Testis (tissue), 2 donors: ENCODE measurements at regions not wholly inside any gene's neighbourhood (a gene's known extent, or its start where the extent isn't known, plus 50 kb on each side); places are given as distances from the start of the nearest gene placed in this dataset.

Source experiments
- DNase-seq: peaks from one replicate; pipeline ENCODE4 v3.0.0-alpha.2; 2019
- H3K27ac ChIP-seq, 2 donors: fragments of 200-600 bp; sonication (generic); one replicate each; pipeline ENCODE4 v1.5.1; 2019
- H3K27me3 ChIP-seq: fragments of 200-600 bp; sonication (generic); one replicate; pipeline ENCODE4 v1.5.1; 2019
- H3K36me3 ChIP-seq: fragments of 200-600 bp; sonication (generic); one replicate; pipeline ENCODE4 v1.5.1; 2017; ENCODE audit warnings: low read depth; ENCODE audit errors: missing control alignments
- H3K4me1 ChIP-seq: fragments of 200-600 bp; sonication (generic); one replicate; pipeline ENCODE4 v1.5.1; 2019
- H3K4me3 ChIP-seq, 2 donors: fragments of 200-600 bp; sonication (generic); one replicate each; pipeline ENCODE4 v1.5.1; 2017 to 2019
- H3K9me3 ChIP-seq: fragments of 200-600 bp; sonication (generic); one replicate; pipeline ENCODE4 v1.5.1; 2017
- POLR2A ChIP-seq: fragments of 450-650 bp; IDR thresholded peaks from one replicate; pipeline ENCODE4 v1.6.1; 2017; ENCODE audit warnings: antibody characterized with exemption, mild to moderate bottlenecking, moderate library complexity
- WGBS, 2 donors: methylation state at CpG; one replicate each; pipeline ENCODE4 v1.1.5; 2018; 5-methylcytosine and 5-hydroxymethylcytosine counted together
- intact Hi-C: fragments of 100-400 bp; cut with DNase I; formaldehyde crosslinking; loops from one replicate; pipeline ENCODE4 v1.15.1; 2023; ENCODE audit warnings: low total_unique reads
- TF ChIP-seq, protein P1 (sequence below), 3 experiments: fragments of 450-650 bp in 2 of 3; fragments of 200-600 bp in 1 of 3; sonication (generic) in 1 of 3; IDR thresholded peaks; one replicate each; pipeline ENCODE4 v1.5.1; 2016 to 2019; ENCODE audit warnings: antibody characterized with exemption in 3 of 3, mild to moderate bottlenecking in 2 of 3, moderate library complexity in 1 of 3

DNA sequence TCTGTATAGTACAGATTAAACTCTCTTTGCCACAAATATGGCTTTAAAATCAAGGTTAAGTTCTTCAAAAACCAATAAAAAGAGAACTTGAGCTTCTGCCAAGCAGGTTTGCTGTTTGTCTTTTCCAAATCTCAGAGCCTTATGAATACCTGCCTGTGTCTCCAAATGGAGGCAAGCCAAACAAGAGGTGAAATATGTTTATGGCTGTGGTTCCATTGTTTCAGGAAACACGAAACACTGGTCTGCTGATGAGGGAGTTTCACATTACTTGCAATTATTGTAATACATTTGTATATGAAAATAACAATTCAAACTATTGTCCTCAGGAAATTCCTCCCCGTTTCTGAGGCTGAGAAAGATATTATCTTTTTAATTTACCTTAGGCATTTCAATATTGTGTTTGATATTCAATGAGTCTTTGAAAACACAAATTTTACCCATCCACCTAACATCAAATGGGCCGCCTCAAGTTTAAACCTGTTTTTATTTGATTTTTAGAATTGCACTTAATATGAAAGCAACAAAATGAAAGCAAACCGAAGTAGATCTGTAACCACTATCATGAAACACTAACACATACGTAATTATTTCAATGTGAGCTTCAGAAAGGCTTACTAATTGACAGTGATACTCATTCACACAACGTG is 359.3 kb downstream of the HGF start:
- DNase-seq: peak; percentile 45
- intact Hi-C loops: no loop called here
- H3K36me3 ChIP-seq: no peaks in the 10 kb centered on the region
- TF ChIP-seq POLR2A: no peak
- TF ChIP-seq, protein P1, sequence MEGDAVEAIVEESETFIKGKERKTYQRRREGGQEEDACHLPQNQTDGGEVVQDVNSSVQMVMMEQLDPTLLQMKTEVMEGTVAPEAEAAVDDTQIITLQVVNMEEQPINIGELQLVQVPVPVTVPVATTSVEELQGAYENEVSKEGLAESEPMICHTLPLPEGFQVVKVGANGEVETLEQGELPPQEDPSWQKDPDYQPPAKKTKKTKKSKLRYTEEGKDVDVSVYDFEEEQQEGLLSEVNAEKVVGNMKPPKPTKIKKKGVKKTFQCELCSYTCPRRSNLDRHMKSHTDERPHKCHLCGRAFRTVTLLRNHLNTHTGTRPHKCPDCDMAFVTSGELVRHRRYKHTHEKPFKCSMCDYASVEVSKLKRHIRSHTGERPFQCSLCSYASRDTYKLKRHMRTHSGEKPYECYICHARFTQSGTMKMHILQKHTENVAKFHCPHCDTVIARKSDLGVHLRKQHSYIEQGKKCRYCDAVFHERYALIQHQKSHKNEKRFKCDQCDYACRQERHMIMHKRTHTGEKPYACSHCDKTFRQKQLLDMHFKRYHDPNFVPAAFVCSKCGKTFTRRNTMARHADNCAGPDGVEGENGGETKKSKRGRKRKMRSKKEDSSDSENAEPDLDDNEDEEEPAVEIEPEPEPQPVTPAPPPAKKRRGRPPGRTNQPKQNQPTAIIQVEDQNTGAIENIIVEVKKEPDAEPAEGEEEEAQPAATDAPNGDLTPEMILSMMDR (IDR thresholded peaks at IDR 0.05): no peak
- H3K4me3 ChIP-seq: no peak overlapping the region
- H3K9me3 ChIP-seq: no peaks in the 10 kb centered on the region
- no peaks in the 10 kb centered on the region for H3K27me3 ChIP-seq
- WGBS, 2 donors: 44 to 49% methylated on average over 6 of the region's 6 CpGs
- H3K4me1 ChIP-seq: peaks cover 3% of the 10 kb centered on the region
- H3K27ac ChIP-seq: peak overlapping the region; percentile 26 to 65

- Histone ChIP-seq H3K4me3 (no peak overlapping the region), H3K4me1 (peaks cover 3% of the 10 kb centered on the region), H3K27me3 (no peaks in the 10 kb centered on the region), H3K36me3 (no peaks in the 10 kb centered on the region), H3K9me3 (no peaks in the 10 kb centered on the region), H3K27ac (no peak overlapping the region)
- intact Hi-C loops: no loop called here
- DNase-seq: no peak
- WGBS, 2 donors: 90 to 95% methylated on average over 2 of the region's 2 CpGs
- TF ChIP-seq POLR2A: no peak
- TF ChIP-seq, protein P1 (IDR thresholded peaks at IDR 0.05): no peak
Observed at GRCh38 chr7:81408728-81409127, 361.1 kb downstream of the HGF start.

DNA sequence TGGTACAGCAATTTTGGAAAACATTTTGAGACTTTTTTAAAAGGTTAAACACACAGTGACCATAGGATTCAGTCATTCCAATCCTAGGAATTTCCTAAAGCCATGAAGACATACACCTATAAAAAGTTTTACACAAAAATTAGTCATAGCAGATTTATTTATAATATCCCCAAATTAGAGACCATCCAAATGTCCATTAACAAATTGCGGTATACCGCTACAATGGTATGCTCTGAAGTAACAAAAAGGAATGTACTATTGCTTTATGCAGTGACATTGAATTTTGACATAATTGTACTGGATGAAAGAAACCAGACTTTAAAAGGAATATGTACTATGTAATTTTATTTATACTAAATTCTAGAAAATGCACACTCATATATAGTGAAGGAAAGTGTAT is 362.8 kb downstream of the HGF start:
- intact Hi-C loops: no loop called here

GRCh38 chr7:81404669-81405068 is 365.2 kb downstream of the HGF start:
- H3K36me3 ChIP-seq: no peaks in the 10 kb centered on the region
- DNase-seq: no peak
- no peak overlapping the region for H3K4me3 ChIP-seq
- H3K4me1 ChIP-seq: no peaks in the 10 kb centered on the region
- H3K27me3 ChIP-seq: no peaks in the 10 kb centered on the region
- intact Hi-C loops: no loop called here
- WGBS, 2 donors: 100% methylated on average over 2 of the region's 2 CpGs
- no peaks in the 10 kb centered on the region for H3K9me3 ChIP-seq
- no peak overlapping the region for H3K27ac ChIP-seq
- TF ChIP-seq POLR2A: no peak
- TF ChIP-seq, protein P1 (IDR thresholded peaks at IDR 0.05): no peak

More for the DNA sequence above, 362.8 kb downstream of the HGF start:
- Histone ChIP-seq H3K4me1 (peaks cover 3% of the 10 kb centered on the region), H3K36me3 (no peaks in the 10 kb centered on the region), H3K4me3 (no peak overlapping the region), H3K9me3 (no peaks in the 10 kb centered on the region), H3K27ac (no peak overlapping the region), H3K27me3 (no peaks in the 10 kb centered on the region)
- no peak for DNase-seq
- 93 to 97% methylated on average over 2 of the region's 2 CpGs for WGBS, 2 donors
- TF ChIP-seq, protein P1 (IDR thresholded peaks at IDR 0.05): no peak
- no peak for TF ChIP-seq POLR2A

DNA sequence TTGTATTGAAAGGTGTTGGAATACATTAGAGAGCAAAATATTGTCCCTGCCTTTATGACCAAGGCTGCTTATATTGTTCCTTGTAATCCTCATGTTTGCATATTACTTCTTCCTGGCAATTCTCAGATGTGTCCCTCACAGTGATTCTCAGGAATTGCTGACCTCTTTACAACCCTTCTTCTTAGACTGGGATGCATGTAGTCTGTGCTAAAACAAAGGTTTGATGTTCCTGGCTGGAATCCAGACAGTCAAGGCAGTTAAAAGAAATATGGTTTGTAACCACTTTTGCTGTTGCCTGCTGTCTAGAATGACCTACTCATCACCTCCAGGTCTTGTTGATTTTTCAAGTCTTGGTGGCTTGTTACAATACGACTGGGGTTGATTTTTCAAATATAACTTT is 367.6 kb downstream of the HGF start:
- Histone ChIP-seq H3K27ac (no peak overlapping the region), H3K9me3 (no peaks in the 10 kb centered on the region), H3K4me1 (no peaks in the 10 kb centered on the region), H3K36me3 (no peaks in the 10 kb centered on the region), H3K27me3 (no peaks in the 10 kb centered on the region), H3K4me3 (no peak overlapping the region)
- DNase-seq: no peak
- TF ChIP-seq, protein P1 (IDR thresholded peaks at IDR 0.05): no peak
- 52 to 58% methylated on average over 1 of the region's 1 CpG for WGBS, 2 donors
- intact Hi-C loops: no loop called here
